ENCODE measurements at regions not wholly inside any gene's neighbourhood (a gene's known extent, or its start where the extent isn't known, plus 50 kb on each side); places are given as distances from the start of the nearest gene placed in this dataset.

DNA sequence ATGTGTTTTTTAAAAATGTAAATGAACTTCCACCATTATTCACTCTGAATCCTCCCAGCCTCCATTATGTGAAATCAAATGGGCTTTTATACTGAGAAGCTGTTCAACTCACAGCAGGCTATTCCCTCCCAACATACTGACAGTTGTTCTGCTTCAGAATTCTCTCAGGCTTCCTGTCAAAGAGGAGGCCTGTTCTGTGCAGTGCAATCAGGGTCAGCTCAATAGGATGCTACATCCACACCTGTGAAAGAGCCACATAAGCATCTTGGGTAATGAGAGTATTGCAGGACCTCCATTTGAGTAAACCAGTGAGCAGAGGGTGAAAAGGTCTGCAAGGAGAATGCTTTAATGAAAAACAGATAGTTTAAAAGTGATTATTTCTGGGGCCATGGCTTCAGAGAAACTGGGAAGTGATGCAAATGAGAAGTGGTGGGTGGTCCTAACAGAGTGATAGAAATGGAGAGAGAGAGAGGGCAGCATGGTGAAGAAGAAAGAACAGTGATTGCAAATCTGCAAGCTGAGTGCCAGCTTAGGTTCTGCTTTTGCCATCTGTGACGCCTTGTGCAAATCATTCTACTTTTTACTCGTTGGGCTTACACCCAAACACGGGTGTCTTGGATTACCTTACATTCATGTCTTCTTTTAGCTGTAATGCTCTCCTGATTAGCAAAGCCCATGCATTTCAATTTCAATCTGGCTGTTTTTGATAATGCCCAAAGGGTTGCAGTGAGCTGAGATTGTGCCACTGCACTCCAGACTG lies 202.5 kb upstream of the NMUR2 start:
- DNase-seq (ENCODE audit: low spot score): no peak
- H3K36me3 Mint-ChIP-seq (ENCODE audit: low read depth): no peaks in the 10 kb centered on the region
- no peak overlapping the region for H3K27ac Mint-ChIP-seq
- H3K4me1 Mint-ChIP-seq (ENCODE audit: low read depth): no peaks in the 10 kb centered on the region
- H3K27me3 Mint-ChIP-seq (ENCODE audit: low read depth): no peaks in the 10 kb centered on the region
- H3K9me3 Mint-ChIP-seq: no peaks in the 10 kb centered on the region
- no peak overlapping the region for H3K4me3 Mint-ChIP-seq

DNA sequence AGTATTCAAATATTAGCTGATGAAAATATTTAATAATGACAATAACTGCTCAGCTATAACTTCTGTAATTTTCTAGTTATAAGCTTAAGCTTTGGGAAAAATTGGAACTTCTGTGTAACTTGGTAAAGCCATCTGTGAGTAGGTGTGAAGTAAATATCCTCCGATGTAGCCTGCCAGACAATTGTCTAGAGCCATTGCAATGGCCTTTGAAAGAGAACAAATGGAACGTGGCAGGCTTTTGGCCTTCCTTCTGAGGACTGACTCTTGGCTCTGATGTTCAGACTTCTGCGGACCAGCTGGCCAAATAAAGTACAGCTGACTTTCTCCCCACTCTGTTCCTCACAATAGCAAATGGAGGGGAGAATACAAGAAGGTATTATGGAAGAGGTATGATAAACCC lies 203.4 kb upstream of the NMUR2 start:
- Mint-ChIP-seq H3K4me3 (no peak overlapping the region), H3K27ac (no peak overlapping the region), H3K4me1 (ENCODE audit: low read depth) (no peaks in the 10 kb centered on the region), H3K9me3 (no peaks in the 10 kb centered on the region), H3K27me3 (ENCODE audit: low read depth) (no peaks in the 10 kb centered on the region), H3K36me3 (ENCODE audit: low read depth) (no peaks in the 10 kb centered on the region)
- DNase-seq (ENCODE audit: low spot score): no peak

DNA sequence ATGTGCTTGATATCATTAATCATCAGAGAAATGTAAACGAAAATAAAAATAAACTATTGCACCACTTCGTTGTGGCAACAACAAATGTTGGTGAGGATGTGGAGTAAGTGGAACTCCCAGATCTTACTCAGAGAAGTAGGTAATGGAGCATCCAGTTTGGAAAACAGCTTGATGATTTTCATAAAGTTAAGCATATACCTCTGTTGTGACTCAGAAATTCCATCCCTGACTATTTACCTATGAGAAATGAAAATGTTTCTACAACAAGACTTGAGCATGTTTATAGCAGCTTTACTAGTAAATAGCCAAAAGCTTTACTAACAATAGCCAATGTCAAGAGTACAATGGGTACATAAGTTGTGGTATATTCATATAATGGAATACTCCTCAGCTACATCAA lies 214.7 kb upstream of the NMUR2 start:
- Mint-ChIP-seq H3K36me3 (ENCODE audit: low read depth) (no peaks in the 10 kb centered on the region), H3K9me3 (no peaks in the 10 kb centered on the region), H3K27ac (no peak overlapping the region), H3K4me1 (ENCODE audit: low read depth) (no peaks in the 10 kb centered on the region), H3K27me3 (ENCODE audit: low read depth) (no peaks in the 10 kb centered on the region), H3K4me3 (no peak overlapping the region)
- no peak for DNase-seq (ENCODE audit: low spot score)

DNA sequence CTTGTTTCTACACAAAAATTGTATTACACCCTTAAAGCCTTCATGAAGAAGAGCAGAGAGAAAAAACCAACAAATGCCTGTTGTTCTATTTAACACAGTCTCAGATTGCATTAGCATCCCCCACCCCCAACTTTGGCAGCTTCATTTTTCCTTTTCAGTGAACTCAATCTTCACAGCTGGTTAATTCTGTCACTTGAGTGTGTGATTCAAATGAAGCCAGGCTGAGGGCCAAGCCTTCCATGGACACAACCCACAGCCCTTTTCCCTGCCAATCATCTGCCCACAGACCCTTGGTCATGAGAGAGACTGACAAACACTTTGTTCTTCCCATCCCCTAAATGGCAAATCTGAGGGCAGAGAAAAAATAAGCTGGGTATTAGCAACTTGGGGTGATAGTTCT lies 217.5 kb upstream of the NMUR2 start:
- Mint-ChIP-seq H3K4me1 (ENCODE audit: low read depth) (no peaks in the 10 kb centered on the region), H3K27ac (no peak overlapping the region), H3K4me3 (no peak overlapping the region), H3K27me3 (ENCODE audit: low read depth) (no peaks in the 10 kb centered on the region), H3K9me3 (no peaks in the 10 kb centered on the region), H3K36me3 (ENCODE audit: low read depth) (no peaks in the 10 kb centered on the region)
- no peak for DNase-seq (ENCODE audit: low spot score)

DNA sequence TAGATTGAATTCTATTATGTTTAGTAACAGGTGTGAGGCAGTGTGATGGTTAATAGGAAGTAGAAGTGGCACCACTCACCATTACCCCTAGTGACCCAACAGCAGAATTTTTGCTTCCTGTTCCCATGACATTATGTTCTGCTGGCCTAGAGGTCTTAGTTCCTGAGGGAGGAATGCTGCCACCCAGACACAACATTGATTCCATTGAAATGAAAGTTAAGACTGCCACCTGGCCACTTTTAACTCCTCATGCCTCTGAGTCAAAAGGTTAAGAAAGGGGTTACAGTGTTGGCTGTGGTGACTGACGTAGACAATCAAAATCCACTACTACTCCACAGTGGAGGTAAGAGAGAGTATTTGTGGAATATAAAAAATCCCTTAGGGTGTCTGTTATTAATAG lies 218.9 kb upstream of the NMUR2 start:
- no peaks in the 10 kb centered on the region for H3K9me3 Mint-ChIP-seq
- no peak overlapping the region for H3K4me3 Mint-ChIP-seq
- H3K4me1 Mint-ChIP-seq (ENCODE audit: low read depth): no peaks in the 10 kb centered on the region
- H3K36me3 Mint-ChIP-seq (ENCODE audit: low read depth): no peaks in the 10 kb centered on the region
- DNase-seq (ENCODE audit: low spot score): no peak
- H3K27me3 Mint-ChIP-seq (ENCODE audit: low read depth): no peaks in the 10 kb centered on the region
- no peak overlapping the region for H3K27ac Mint-ChIP-seq

DNA sequence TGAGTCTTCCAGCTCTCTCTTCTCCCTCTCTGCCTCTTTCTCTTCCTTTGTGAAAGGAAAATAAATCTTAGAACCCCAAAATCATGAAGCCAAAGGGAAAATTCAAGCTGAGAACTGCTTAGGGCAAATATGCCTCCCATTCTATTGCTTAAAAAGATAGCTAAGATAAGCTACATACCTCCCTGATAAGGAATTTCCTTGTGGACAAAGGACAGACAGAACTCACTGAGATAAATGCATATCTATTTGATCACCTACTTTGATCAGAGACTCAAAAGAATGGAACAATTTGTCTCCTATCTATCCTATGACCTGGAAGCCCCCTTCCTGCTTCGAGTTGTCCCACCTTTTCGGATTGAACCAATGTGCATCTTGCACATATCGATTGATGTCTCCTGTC lies 220.6 kb upstream of the NMUR2 start:
- H3K4me1 Mint-ChIP-seq (ENCODE audit: low read depth): no peaks in the 10 kb centered on the region

DNA sequence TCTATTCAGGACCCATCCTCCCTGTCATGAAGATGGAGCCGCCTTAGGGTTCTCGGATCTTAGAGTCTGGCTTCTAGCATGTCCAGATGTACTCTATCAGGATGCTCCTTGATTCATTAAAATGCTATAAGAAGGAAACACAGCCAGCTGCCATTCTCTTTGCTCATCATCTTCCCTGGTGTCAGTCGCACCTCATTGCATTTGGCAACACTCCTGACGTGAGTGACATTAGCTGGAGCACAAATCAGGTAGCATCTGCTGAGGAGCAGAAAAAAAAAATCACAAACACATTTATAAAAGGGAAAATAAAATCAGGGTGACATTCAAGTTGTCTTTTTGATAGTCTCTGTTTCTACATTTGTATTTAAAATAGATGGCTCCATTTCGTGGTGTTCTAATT lies 226.1 kb upstream of the NMUR2 start:
- no peak overlapping the region for H3K4me3 Mint-ChIP-seq
- H3K27me3 Mint-ChIP-seq (ENCODE audit: low read depth): no peaks in the 10 kb centered on the region
- H3K27ac Mint-ChIP-seq: no peak overlapping the region
- H3K9me3 Mint-ChIP-seq: no peaks in the 10 kb centered on the region
- H3K4me1 Mint-ChIP-seq (ENCODE audit: low read depth): no peaks in the 10 kb centered on the region
- no peak for DNase-seq (ENCODE audit: low spot score)
- no peaks in the 10 kb centered on the region for H3K36me3 Mint-ChIP-seq (ENCODE audit: low read depth)

More for the DNA sequence above, 220.6 kb upstream of the NMUR2 start:
- Mint-ChIP-seq H3K27ac (no peak overlapping the region), H3K36me3 (ENCODE audit: low read depth) (no peaks in the 10 kb centered on the region), H3K4me3 (no peak overlapping the region), H3K9me3 (no peaks in the 10 kb centered on the region), H3K27me3 (ENCODE audit: low read depth) (no peaks in the 10 kb centered on the region)
- DNase-seq (ENCODE audit: low spot score): no peak

DNA sequence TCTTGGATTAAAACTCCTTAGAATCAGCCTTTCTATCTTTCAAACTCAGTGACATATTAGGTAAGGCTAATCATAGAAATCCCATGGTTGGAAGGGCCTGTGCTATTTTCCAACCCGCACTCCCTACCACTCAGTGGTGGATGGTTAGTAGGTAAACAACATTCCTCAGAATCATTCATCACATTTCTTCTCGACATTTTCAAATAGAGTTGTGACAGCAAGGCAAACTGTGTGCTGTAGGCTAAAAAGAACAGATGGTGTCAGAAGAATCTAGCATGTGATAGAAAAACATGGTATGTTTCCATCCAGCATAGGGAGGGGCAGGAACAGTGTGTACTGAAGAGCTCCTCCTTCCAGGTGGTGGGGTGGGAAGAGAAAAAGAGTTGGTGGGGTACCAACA lies 227.3 kb upstream of the NMUR2 start:
- no peak overlapping the region for H3K27ac Mint-ChIP-seq
- H3K9me3 Mint-ChIP-seq: peaks cover under 1% of the 10 kb centered on the region
- H3K4me1 Mint-ChIP-seq (ENCODE audit: low read depth): no peaks in the 10 kb centered on the region
- no peak for DNase-seq (ENCODE audit: low spot score)
- H3K4me3 Mint-ChIP-seq: no peak overlapping the region
- H3K36me3 Mint-ChIP-seq (ENCODE audit: low read depth): no peaks in the 10 kb centered on the region
- H3K27me3 Mint-ChIP-seq (ENCODE audit: low read depth): no peaks in the 10 kb centered on the region

DNA sequence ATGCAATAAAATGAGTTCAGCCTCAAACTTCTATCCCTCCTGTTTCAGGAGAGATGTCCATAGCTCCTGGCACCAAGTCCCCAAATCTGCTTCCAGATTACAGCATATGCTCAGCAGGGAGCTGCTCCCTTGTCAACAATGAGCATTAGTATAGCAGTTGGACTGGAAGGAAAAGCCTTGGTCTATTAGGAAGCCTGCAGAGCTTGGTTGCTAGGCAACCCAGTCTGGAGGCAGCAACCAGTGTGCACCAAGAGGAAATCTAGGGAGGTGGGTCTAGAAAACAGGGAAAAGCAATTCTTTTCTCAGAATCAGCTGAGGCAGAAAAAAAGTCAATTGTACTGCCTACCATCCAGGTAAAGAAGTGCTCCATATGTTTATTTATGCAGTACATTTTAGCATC lies 229.5 kb upstream of the NMUR2 start:
- H3K27me3 Mint-ChIP-seq (ENCODE audit: low read depth): no peaks in the 10 kb centered on the region
- H3K36me3 Mint-ChIP-seq (ENCODE audit: low read depth): no peaks in the 10 kb centered on the region
- H3K4me3 Mint-ChIP-seq: no peak overlapping the region
- H3K4me1 Mint-ChIP-seq (ENCODE audit: low read depth): no peaks in the 10 kb centered on the region
- peaks cover 8% of the 10 kb centered on the region for H3K9me3 Mint-ChIP-seq
- DNase-seq (ENCODE audit: low spot score): no peak
- H3K27ac Mint-ChIP-seq: no peak overlapping the region

DNA sequence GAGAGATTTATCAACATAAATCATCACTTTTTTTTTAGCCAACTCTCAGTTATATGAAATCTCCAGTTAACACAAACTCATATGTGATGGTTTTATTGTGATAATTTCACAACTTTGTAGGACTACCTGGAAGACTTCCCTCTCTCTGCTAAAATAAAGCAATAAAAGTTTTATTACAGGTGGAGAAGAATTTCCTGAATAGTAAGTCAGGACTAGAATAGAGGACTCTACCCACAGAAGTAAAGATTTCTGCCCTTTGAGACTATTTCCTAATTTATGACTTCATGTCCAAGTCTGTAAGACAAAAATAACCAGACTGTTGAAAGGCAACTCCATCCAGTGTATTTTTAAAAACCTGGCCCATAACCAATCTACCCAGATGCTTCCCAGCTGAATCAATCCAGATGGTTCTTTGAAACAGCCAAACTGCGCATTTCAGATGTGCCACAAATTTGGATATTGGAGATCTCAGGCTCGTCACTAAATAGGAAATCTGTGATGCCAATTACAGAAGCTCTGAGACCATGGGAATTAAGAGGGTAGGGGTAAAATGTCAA lies 234.0 kb upstream of the NMUR2 start:
- H3K4me1 Mint-ChIP-seq (ENCODE audit: low read depth): no peaks in the 10 kb centered on the region
- no peaks in the 10 kb centered on the region for H3K27me3 Mint-ChIP-seq (ENCODE audit: low read depth)
- H3K4me3 Mint-ChIP-seq: no peak overlapping the region
- DNase-seq (ENCODE audit: low spot score): no peak
- no peak overlapping the region for H3K27ac Mint-ChIP-seq
- peaks cover 8% of the 10 kb centered on the region for H3K9me3 Mint-ChIP-seq
- no peaks in the 10 kb centered on the region for H3K36me3 Mint-ChIP-seq (ENCODE audit: low read depth)

DNA sequence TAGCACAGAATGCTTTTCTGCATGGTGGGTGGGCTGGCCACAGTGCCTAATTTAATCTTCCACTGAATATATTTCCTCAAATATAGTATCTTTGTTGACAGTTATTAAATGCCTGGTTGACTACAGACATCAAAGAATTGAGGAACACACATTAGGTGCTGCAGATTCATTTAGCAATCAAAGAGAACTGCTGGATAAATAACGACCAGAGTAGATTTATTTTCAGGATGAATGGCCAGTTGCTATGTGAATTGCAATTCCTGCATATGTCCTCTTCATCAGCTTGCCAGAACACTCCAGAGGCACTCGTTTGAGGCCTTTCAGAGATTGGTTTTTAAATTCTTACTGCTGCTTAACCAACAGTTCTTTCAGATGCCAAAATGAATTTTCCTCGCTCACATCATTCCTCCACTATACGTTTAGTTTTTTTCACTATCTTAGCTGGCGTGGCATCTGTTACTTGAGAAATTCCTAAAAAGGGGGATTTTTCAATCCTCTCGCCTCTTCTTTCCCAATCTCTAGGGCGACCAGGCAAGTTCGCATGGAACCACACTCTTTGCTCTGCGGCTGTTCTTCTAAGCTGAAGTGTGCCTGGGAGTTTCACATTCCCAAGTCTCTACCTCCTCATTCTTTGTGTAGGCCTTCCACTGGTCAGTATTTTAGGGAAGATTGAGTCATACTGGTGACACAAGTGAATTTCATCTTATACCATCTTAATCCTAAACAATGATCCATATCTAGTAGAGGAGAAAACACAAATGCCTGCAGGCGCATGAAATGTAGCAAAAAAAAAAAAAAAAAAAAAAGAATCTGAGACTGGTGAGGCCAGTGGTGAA lies 237.1 kb upstream of the NMUR2 start:
- no peaks in the 10 kb centered on the region for H3K4me1 Mint-ChIP-seq (ENCODE audit: low read depth)
- H3K4me3 Mint-ChIP-seq: no peak overlapping the region
- H3K9me3 Mint-ChIP-seq: peaks cover 8% of the 10 kb centered on the region
- H3K27ac Mint-ChIP-seq: no peak overlapping the region
- no peaks in the 10 kb centered on the region for H3K36me3 Mint-ChIP-seq (ENCODE audit: low read depth)
- H3K27me3 Mint-ChIP-seq (ENCODE audit: low read depth): no peaks in the 10 kb centered on the region
- no peak for DNase-seq (ENCODE audit: low spot score)

DNA sequence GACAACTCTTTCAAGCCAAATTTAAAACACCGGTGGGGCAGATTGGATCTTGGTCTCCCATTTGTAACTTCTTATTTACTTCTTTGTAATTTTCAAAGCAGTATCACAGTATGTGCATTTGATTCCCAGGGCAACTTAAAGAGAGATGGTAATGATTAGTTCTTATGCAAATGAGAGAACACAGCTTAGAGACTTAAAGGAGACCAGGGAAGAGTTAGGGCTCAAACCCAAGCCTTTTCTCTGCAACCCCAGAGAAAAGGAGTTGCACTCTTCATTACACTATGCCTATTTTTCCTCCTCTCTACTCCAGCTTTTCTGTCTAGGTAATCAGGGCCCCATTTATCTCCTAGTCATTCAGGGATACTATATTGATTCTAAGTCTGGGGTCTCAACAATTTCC lies 237.8 kb upstream of the NMUR2 start:
- no peak for DNase-seq (ENCODE audit: low spot score)
- Mint-ChIP-seq H3K4me3 (no peak overlapping the region), H3K4me1 (ENCODE audit: low read depth) (no peaks in the 10 kb centered on the region), H3K9me3 (peaks cover 5% of the 10 kb centered on the region), H3K27me3 (ENCODE audit: low read depth) (no peaks in the 10 kb centered on the region), H3K36me3 (ENCODE audit: low read depth) (no peaks in the 10 kb centered on the region), H3K27ac (no peak overlapping the region)

DNA sequence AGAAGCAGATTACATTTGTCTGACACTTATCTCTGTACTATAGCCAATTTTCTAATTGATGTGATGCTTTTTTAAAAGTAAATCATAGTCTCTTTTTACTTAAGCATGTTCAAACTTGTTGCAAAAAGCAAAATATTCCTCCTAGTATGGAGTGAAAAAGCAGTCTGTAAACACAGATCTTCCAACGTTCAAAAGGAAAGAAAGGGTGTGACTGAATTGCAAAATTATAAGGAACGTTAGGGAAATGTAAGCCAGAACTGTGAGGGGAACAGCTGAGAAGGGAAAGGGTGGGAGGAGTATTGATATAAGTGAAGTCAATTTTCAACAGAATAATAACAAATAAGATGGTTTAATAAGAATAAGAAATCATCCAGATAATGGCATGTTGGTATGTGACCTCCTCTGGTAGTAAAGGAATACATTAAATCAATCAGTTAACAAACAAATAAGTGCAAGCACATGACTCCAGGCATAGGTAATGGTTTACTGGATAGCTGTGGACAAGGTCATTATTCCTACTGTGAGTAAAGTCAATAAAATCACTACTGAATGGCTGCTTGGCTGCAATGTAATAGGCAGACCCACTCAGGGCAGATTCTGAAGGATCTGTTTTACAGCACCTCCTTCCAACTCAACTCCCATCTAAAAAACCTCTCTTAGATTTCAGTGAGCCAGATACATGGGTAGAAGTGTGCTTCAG lies 239.1 kb upstream of the NMUR2 start:
- H3K4me1 Mint-ChIP-seq (ENCODE audit: low read depth): no peaks in the 10 kb centered on the region
- no peaks in the 10 kb centered on the region for H3K27me3 Mint-ChIP-seq (ENCODE audit: low read depth)
- no peak overlapping the region for H3K27ac Mint-ChIP-seq
- no peak for DNase-seq (ENCODE audit: low spot score)
- H3K9me3 Mint-ChIP-seq: no peaks in the 10 kb centered on the region
- no peaks in the 10 kb centered on the region for H3K36me3 Mint-ChIP-seq (ENCODE audit: low read depth)
- no peak overlapping the region for H3K4me3 Mint-ChIP-seq

DNA sequence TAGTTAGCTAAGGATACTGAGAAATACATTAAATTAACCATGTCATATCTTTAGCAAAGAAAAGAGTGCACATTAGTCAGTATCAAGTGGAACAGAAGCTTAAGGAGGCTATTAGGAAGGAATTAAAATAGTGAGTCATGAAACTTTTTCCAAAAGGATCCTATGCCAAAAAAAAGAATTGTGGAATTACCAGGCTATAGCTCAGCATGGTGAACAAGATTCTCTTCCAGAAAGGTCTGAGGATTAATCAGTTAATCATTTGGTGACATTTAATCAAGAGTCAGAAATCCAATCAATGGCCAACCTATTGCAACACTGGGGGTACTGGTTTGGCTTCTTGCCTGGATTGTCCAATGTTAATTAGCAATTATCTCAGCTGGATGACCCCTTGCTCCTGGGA lies 244.5 kb upstream of the NMUR2 start:
- Mint-ChIP-seq H3K4me3 (no peak overlapping the region), H3K36me3 (ENCODE audit: low read depth) (no peaks in the 10 kb centered on the region), H3K27ac (no peak overlapping the region), H3K27me3 (ENCODE audit: low read depth) (no peaks in the 10 kb centered on the region), H3K9me3 (no peaks in the 10 kb centered on the region), H3K4me1 (ENCODE audit: low read depth) (no peaks in the 10 kb centered on the region)
- DNase-seq (ENCODE audit: low spot score): no peak
